Hypothalamus (tissue), 51 donors: ENCODE measurements at regions not wholly inside any gene's neighbourhood (a gene's known extent, or its start where the extent isn't known, plus 50 kb on each side); places are given as distances from the start of the nearest gene placed in this dataset.
A peak's percentile ranks its signal among the peaks of the same experiment; 100 is the strongest.
"Not testable (repeated sequence)": the region's sequence is repeated elsewhere in the genome, so short reads cannot be mapped to it uniquely, and the experiment has no call there.

Experiments used
- DNase-seq, 51 donors: peaks; one replicate each; lab custom pipeline; 2025; lab: John Stamatoyannopoulos, UW

DNA sequence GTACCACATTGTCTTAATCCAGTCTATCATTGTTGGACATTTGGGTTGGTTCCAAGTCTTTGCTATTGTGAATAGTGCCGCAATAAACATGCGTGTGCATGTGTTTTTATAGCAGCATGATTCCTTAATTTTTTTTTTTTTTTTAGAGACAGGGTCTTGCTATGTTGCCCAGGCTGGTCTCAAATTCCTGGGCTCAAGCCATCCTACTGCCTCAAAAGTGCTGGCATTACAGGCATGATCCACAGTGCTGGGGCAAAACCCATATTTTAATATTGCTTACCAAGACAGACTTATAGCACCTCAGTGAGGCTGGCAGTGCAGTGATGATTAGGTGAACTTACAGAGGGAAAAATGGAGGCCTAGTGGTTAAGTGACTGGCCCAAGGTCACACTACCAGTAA is 116.5 kb upstream of the CDYL start:
- not testable (repeated sequence) for DNase-seq

DNA sequence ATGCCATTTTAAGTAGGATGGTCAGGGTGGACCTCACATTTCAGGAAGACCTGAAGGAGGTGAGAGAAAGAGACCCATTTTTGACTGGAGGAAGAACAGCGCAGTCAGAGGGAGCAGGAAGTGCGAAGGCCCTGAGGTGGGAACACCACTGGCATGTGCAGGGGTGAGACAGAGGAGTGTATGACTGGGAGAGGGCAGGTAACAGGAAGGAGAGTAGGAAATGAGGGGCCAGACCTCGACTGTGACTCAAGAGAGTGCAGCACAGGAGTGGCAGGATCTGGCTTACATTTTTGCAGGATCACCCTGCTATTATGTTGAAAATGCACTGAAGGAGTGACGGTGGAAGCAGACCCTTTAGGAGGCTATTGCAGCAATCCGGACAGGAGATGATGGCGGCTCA is 117.7 kb upstream of the CDYL start:
- DNase-seq = no peak

DNA sequence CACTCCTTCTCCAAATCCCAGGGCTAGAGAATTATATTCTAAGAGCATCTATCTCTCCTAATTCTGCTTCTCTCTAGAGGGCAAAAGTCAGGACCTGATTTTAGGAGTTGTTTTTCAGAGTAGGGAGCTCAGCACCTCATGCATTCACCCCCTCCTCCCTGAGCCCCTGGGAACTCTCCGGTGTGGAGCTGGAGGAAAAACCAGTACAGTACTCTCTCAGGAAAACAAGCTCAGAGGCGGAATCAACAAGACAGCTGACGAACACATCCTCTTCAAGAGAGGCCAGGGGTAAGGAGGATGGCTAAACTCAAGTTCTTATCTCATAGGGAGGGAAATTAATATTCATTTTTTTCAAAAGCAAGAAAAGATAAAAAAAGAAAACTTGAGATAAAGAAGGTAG is 120.1 kb upstream of the CDYL start:
- no peak for DNase-seq

DNA sequence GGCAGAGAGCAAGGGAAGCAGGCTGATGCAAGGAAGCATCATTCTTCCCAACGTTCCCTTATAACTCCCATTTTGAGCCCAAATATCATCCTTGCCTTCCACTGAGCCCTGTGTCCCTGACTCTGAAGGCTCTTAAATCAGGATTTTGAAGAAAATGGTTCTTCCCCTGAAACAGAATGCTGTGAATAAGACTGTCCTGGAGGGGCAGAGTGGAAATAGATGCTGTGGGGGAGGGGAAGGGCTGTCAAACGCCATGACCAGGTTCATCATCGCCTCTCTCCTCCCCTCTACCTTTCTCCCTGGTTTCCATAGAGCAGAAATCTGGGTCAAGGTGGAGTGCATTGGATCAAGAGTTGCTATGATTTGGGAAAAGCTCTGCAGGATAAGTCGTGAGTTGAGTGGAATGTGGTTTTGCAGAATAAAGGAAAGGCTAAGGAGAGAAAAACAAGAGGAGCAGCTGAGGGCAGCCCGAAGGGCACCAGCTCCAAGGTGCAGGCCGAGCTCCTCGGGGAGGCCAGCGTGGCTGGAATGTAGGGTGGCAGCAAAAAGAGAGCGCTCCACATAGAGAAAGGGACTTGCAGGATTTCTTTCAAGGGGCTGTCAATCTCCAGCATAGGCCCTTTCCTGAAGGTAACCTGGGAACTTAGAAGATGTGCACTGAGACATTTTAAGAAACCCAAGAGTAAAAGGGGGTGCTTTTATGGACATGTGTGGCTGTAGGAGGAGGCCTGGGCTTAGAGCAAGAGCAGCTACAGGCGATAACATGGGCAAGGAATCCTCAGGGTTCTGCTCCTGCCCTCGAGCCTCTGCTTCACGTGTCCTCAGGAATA is 120.8 kb upstream of the CDYL start:
- DNase-seq = no peak

DNA sequence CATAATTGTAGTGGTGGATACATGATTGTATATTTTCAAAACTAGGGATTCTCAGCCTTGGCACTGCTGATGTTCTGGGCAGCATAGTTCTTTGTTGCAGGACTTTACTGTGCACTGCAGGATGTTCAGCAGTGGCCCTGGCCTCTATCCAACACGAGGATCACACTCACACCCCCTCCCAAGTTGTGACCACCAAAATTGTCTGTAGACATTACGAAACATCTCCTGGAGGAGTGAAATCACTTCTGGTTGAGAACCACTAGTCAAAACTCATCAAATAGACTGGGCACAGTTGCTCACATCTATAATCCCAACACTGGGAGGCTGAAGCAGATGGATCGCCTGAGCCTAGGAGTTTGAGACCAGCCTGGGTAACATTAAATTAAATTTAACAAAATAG is 123.1 kb upstream of the CDYL start:
- no peak for DNase-seq

DNA sequence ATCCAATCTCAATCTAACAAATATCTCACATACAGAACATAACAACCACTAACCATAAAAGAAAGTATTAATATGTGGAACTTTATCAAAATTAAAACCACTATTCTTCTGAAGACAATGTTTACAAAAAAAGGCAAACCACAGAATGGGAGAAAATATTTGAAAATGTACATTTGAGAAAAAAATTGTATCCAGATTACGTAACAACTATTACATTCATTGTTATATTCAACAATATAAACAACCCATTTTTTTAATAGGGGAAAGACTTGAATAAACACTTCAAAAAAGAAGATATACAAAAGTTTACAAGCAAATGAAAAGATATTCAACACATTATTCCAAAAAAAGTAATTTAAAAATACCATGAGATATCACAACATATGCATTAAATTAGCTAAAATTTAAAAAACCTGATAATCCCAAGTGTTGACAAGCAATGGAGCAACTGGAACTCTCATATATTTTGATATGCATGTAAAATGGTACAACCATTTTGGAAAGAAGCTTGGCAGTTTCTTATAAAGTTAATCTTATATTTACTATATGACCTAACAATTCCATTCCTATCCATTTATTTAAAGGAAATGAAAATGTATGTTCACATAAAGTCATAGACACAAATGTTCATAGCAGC is 124.3 kb upstream of the CDYL start:
- no peak for DNase-seq

DNA sequence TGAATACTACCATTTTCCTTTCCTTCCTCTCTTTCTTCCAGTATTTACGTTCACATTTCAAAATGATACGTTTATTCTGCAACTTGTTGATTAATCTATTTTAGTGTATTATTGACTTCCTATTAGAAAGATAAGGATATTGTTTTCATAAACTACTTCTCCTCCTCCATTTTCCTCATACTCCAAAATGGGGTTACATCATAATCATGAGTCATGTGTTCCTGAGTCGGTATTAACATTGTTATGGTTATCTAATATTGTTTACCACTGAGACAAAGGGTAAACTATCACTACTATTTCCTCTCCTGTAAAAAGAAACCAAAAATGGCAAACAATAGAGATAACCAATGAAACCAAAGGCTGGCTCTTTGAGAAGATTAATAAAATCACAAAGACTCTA is 126.5 kb upstream of the CDYL start:
- no peak for DNase-seq

DNA sequence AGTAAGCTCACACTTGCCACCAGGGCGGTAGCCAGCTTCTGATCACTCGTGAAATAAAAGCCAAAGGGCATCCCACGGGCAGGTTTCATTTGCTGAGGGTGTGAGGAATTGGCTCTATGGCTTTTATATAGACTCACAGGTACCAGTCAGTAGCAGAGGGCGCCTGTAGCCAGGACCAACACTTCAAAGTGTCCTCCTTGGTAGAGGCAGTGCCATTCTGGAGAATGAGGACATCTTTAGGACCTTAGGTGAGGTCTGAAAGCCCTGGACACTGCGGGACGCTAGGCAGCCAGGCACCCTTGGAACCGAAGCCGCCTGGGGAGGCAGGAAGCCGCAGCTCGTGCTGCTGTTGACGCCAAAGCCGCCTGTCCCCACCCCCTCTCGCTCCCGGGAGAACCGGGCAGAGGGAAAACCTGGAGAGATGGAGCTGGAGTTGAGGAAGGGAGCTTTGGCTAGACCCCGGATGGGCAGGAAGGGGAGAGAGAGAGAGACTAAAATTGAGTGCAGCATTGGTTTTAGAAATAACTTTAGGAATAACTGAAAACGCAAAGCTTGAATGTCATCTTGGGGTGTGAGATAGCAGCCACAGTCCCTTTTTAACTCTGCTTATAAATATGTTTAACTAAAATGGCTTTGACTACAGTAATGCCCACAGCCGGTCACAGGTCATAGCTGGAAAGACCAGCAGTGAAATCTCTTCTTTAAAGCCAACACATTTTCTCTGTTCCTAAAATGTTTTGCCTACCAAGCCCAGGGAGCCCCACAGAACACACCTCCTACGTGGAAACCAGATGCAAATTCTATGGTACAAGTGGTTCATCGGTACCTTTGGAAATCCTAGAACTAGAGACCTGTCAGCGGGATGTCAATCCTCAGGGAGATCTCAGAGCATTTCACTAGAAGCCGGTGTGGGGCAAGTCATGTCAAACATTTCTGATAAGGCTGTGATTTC is 128.5 kb upstream of the CDYL start:
- peak; percentile 8 to 82 (median 62) for DNase-seq

DNA sequence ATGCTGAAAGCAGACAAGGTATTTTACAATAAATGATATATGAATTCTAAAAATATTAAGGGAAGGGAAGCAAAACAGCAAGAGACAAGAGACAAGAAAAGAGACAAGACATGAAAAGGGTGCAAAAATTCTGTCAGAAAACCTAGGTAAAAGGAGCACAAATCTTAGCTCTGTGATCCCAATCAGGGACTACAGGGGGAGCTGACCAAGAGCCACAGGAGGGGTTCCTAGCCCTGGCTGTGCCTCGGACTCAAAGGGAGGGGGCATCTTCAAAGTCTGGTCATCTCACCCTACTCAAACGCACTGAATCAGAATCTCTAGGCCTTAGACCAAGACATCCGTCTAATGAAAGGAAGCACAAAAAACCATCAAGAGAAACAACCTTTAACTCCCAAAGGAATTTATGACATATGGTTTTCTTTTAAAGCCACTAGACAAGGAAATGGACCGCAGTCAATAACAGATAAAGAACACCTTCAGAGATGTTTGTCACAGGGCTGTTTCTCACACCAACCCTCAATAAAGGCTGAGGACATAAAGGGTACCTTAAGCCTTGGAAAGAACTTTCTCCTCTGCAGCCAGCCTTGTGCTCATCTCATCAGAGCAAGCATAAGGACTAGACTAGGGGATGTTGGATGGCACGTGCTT is 130.4 kb upstream of the CDYL start:
- no peak for DNase-seq

DNA sequence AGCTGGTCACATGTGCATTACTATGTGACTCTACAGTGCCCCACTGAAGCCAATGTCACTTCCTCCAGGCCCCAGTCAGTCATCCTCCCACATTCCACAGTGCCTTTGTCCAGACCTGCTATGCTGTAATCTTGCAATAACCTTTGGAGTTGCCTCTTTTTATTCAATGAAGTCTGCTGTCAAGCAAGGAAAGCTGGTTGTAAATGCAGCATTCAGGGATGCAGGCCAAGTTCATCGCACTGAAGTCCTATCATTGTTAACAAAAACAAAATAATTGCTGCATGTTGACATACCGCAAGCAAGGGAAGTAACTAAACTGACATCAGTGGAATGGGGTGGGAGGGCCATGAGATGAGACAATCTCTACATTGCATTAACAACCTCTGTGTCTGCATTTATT is 131.2 kb upstream of the CDYL start:
- no peak for DNase-seq

DNA sequence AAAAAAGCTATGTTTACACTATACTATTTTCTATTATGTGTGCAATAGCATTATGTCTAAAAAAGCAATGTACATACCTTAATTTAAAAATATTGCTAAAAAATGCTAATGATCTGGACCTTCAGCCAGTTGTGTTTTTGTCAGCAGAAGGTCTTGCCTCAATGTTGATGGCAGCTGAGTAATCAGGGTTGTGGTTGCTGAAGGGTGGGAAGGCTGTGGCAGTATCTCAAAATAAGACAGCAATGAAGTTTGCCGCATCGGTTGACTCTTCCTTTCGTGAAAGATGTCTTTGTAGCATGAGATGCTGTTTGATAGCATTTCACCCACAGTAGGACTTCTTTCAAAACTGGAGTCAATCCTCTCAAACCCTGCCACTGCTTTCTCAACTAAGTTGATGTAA is 134.7 kb upstream of the CDYL start:
- no peak for DNase-seq

DNA sequence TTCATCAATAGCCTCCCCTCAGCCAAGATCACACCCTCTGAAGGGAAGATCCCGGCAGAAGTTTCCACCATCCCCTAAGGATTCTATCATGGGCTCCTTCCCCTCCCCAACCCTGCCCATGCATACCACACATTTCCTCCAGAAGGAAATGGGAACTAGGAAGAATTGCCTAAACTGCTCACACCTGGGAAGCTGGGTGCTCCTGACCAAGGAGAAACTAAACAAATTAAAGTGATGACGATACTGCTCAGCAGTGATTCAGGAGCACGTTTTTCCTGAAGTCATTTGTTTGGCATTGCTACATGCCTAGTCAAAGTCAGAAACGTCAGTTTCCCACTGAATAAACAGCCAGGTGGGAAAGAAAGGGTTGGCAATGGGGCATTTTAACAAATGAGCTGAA is 136.1 kb upstream of the CDYL start:
- no peak for DNase-seq

DNA sequence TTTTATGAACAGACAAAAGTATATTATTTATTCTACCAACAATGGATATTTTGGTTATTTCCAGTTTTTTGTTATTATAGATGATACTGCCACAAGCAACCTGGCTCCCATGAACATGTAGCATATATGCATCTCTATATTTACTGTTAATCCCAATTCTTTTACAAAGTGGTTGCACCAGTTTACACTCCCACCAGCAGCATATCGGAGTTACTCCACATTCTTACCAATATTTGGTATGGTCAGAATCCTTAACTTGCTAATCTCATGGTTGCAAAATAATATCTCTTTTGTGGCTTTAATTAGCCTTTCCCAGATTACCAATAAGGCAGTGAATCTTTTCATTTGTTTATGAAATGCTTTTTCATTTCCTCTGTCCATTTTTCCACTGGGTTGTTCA is 137.6 kb upstream of the CDYL start:
- no peak for DNase-seq

DNA sequence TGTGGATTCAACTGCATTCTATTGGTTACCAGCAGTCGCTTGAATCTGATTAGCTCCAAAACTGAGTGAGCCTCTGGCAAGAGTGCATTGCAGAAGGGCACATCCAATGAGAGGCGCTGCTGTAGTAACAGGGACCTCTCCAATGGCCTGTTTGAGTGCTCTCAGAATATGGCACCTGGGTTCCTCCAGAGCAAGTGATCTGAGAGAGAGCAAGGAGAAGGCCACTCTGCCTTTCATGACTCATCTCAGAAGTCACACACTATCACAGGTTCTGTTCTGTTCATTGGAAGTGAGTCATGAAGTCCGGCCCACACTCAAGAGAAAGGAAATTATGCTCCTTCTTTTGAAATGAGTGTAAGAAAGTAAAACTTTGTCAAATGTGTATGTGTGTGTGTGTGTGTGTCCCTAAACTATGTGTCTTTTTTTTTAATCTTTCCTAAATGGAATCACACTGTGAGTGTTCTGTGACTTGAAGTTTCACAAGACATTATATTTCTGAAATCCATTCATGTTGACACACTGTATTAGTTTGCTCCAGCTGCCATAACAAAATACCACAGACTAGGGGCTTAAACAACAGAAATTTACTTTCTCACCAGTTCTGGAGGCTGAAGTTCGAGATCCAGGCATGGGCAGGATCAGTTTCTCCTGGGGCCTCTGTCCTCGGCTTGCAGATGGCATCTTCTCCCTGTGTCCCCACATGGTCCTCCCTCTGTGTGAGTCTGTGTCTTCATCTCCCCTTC is 138.3 kb upstream of the CDYL start:
- DNase-seq = no peak

DNA sequence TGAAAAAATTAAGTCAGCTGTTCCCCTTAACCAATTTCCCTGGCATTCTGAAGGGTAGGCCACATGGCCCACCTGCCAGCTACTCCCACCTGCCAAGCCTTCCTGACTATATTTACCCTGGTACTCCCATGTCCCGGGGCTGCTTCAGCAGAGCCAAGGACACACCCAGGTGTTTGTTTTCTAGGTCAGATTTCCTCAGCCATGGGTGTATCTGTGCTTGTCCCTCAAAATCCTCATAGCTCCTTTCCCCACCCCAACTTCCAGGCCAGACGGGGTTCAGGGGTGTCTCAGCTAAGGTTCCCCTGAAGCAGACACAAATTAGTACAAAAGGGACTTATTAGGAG is 139.4 kb upstream of the CDYL start:
- DNase-seq = no peak

DNA sequence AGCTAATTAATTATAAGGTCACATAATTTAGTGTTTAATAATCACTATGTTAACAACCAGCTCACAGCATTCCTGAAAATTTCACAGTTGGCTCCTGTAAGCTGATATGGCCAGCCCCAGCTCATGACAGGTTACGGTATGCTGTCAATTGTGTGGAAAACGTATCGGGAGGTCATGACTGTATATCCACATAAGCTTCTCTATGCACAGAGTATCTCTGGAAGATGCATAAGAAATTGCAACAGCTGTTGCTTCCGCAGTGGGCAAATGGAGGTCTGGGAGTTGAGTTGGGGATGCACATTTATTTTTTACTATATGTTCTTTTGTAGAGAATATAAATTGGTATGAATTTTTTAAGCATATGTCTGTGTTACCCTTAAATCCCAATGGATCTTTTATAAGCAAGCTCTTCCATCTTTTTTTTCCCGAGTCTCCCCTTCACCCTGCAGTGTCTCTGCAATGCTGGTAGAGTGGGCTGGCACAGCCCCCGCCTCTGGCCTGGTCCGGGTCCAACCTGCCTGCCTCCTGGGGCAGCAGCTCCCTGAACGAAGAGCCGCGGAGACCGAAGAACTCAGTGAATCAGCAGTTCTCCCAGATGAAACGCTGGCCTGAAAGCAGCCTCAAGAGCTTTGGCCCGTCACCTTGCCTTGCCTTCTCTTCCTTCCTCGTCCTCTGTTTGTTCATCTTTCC is 139.9 kb upstream of the CDYL start:
- DNase-seq = no peak

DNA sequence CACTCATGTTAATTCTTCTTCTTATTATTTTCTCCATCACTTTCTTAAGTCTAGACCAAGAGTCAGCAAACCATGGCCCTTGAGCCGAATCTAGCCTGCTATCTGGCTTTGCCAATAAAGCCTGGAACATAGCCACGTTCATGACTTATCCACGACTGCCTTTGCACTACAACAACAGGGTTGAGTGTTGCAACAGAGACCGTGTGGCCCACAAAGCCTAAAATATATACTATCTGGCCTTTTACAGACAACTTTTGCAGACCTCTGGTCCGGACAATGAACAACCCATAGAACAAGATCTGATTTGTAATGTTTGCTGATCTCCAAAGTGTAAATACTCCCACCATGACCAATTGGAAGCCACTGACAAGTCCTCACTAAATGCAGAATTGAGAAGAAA is 140.5 kb upstream of the CDYL start:
- DNase-seq = no peak

DNA sequence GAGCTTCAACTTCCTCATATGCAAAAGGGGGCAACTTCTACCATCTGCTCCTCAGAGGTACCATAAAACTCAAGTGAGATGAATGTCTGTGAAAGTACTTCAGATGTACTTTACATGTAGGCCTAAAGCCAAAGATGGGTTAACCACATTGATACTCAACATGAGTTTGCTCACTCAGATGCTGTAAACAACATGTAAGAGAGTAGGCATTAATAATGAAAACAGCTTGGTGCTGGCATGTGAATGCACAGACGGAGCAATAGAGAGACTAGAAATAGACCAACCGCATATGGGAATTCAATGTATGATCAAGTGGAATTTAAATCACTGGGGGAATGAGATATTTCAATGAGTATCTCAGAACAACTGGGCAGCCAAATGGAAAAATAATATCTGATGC is 143.8 kb upstream of the CDYL start:
- DNase-seq = no peak

DNA sequence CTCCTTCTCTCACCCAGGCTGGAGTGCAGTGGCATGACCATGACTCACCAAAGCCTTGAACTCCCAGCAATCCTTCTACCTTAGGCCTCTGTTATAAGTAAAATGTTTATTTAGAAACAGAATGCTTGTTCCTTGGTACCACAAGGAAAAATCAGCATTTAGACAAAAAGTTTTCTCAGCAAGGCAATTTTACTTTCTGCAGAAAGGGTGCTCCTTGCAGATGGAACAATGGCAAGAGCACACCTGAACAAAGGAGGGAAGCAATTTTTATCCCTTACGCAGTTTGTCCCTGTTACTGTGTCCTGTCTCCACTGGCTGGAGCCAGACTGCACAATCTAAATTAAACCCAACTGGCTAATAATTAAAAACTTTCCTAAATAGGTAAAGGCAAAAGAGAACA is 146.4 kb upstream of the CDYL start:
- not testable (repeated sequence) for DNase-seq

DNA sequence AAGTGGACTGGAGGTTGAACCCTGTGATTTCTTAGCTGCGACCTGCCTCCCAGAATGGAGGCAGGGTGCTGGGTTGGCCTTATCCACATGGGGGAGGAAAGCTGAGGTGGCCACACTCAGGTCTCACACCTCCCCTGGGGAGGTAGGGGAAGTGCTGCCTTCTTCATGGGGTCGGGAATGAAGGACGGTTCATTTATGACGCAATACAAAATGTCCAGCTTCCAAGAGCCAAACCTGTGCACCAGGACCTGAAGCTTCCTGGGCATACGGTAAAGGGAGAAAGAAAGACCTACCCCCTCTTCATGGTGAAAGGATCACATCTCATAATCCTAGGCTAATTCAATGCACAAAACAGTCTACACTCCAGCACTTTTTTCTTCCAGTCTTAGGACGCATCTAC is 150.6 kb upstream of the CDYL start:
- DNase-seq = no peak
